Peyer's patch (tissue), 4 donors: ENCODE measurements at regions not wholly inside any gene's neighbourhood (a gene's known extent, or its start where the extent isn't known, plus 50 kb on each side); places are given as distances from the start of the nearest gene placed in this dataset.

Source experiments
- POLR2A ChIP-seq, 2 donors: fragments of 450-650 bp; IDR thresholded peaks; one replicate each; pipeline ENCODE4 v1.5.1; 2017; ENCODE audit warnings: antibody characterized with exemption in 2 of 2, mild to moderate bottlenecking in 2 of 2, moderate library complexity in 2 of 2
- TF ChIP-seq, protein P1 (sequence below), 6 experiments: fragments of 450-650 bp in 4 of 6; fragments of 200-600 bp in 2 of 6; sonication (generic) in 1 of 6; IDR thresholded peaks; one replicate each; pipeline ENCODE4 v1.5.1; 2017 to 2019; ENCODE audit warnings: antibody characterized with exemption in 6 of 6, mild to moderate bottlenecking in 3 of 6, moderate library complexity in 1 of 6

GRCh38 chr14:47852278-47852677, 176.9 kb upstream of the MDGA2 start:
- TF ChIP-seq, protein P1, sequence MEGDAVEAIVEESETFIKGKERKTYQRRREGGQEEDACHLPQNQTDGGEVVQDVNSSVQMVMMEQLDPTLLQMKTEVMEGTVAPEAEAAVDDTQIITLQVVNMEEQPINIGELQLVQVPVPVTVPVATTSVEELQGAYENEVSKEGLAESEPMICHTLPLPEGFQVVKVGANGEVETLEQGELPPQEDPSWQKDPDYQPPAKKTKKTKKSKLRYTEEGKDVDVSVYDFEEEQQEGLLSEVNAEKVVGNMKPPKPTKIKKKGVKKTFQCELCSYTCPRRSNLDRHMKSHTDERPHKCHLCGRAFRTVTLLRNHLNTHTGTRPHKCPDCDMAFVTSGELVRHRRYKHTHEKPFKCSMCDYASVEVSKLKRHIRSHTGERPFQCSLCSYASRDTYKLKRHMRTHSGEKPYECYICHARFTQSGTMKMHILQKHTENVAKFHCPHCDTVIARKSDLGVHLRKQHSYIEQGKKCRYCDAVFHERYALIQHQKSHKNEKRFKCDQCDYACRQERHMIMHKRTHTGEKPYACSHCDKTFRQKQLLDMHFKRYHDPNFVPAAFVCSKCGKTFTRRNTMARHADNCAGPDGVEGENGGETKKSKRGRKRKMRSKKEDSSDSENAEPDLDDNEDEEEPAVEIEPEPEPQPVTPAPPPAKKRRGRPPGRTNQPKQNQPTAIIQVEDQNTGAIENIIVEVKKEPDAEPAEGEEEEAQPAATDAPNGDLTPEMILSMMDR (IDR thresholded peaks at IDR 0.05), result no peak
- no peak for TF ChIP-seq POLR2A (IDR thresholded peaks at IDR 0.05)
